Subcutaneous abdominal adipose tissue (tissue), 5 donors: ENCODE measurements at regions not wholly inside any gene's neighbourhood (a gene's known extent, or its start where the extent isn't known, plus 50 kb on each side); places are given as distances from the start of the nearest gene placed in this dataset.
"Not testable (repeated sequence)": the region's sequence is repeated elsewhere in the genome, so short reads cannot be mapped to it uniquely, and the experiment has no call there.

Experiments
- H3K27ac ChIP-seq: one replicate; pipeline ENCODE4 v1.7.0; 2013; ENCODE audit warnings: low read depth, mild to moderate bottlenecking, inconsistent platforms, low read length, moderate library complexity
- H3K27me3 ChIP-seq, 5 donors: one replicate each; pipeline ENCODE4 v1.7.0; 2013; ENCODE audit warnings: low read length in 5 of 5, inconsistent platforms in 1 of 5; ENCODE audit not compliant: control insufficient read depth in 5 of 5, insufficient read depth in 4 of 5
- H3K36me3 ChIP-seq, 5 donors: one replicate each; pipeline ENCODE4 v1.7.0; 2013; ENCODE audit warnings: low read length in 5 of 5; ENCODE audit not compliant: control insufficient read depth in 5 of 5, insufficient read depth in 5 of 5
- H3K4me1 ChIP-seq, 5 donors: one replicate each; pipeline ENCODE4 v1.7.0; 2013; ENCODE audit warnings: low read length in 5 of 5, mild to moderate bottlenecking in 3 of 5, moderate library complexity in 1 of 5; ENCODE audit not compliant: control insufficient read depth in 5 of 5, insufficient read depth in 5 of 5
- H3K4me3 ChIP-seq, 5 donors: one replicate each; pipeline ENCODE4 v1.7.0; 2013; ENCODE audit warnings: low read length in 5 of 5, low read depth in 1 of 5
- H3K9ac ChIP-seq, 5 donors: one replicate each; pipeline ENCODE4 v1.7.0; 2013; ENCODE audit warnings: low read length in 5 of 5, mild to moderate bottlenecking in 4 of 5, moderate library complexity in 3 of 5
- H3K9me3 ChIP-seq, 5 donors: one replicate each; pipeline ENCODE4 v1.7.0; 2013; ENCODE audit warnings: low read length in 5 of 5; ENCODE audit not compliant: control insufficient read depth in 5 of 5
- donor health status: healthy.
- donor health status: healthy.
- donor health status: healthy.
- donor health status: healthy.
- donor health status: healthy.

DNA sequence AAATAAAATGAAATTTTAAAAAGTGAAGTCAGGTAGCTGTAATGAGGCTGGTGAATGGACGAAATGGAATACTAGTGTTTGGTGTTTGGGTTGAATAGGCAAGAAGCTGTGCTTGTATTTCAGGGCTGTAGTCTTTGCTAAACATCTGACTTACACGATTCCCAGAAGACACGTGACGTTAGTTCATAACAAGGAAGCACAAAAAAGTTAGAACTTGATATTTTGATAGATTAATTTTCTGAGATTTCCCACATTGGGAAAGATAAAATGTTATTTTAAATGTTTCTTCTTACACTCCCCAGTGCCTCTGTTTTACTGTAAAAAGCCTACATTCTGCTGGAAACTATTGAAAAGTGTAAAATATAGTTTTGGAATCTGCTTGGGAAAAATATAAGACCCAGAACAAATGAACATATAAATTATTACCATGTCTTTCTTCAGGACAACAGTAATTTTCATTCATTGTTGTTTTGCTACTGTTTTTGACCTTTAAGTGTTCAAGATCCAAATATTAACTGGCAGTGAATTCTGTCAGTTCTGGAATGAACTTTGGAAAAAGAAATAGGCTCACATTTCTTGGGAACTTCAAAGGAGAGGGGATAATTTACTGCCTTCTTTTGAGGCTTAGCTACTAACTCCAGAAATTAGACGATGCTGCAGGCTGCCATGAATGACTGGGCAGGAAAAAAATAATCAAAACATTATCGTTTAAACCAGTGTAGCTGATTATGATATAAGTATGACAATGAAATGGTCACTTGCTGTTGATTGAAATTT lies 241.3 kb downstream of the SLITRK6 start:
- H3K36me3 ChIP-seq: no peaks in the 10 kb centered on the region
- peaks cover 0 to 9% (median 0%) of the 10 kb centered on the region in 5 donors for H3K4me1 ChIP-seq
- no peak overlapping the region for H3K9ac ChIP-seq
- H3K9me3 ChIP-seq: no peaks in the 10 kb centered on the region
- no peak overlapping the region for H3K4me3 ChIP-seq
- no peaks in the 10 kb centered on the region for H3K27me3 ChIP-seq
- H3K27ac ChIP-seq: no peak overlapping the region

DNA sequence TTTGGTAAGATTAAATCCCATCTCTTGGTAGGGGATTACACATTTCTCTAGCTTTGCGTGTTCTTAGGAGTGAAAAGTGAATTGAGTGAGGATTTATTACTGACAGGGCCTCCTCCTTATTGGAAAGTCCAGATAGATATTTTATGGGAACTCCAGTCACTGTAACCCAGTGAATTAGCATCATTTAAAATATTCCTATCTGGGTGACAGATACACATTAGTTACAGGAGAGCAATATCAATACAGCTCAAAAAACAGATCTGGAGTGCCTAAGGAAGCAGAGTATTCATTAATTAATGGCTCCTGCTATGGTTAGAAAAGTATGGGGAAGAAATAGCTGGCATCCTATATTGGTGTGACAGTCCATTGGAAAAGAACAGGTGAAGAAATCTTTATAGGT lies 248.2 kb downstream of the SLITRK6 start:
- Histone ChIP-seq H3K36me3 (no peaks in the 10 kb centered on the region), H3K9me3 (peaks cover 0 to 9% (median 2%) of the 10 kb centered on the region in 5 donors), H3K9ac (no peak overlapping the region), H3K27me3 (no peaks in the 10 kb centered on the region), H3K4me3 (no peak overlapping the region), H3K27ac (no peak overlapping the region), H3K4me1 (no peaks in the 10 kb centered on the region)

DNA sequence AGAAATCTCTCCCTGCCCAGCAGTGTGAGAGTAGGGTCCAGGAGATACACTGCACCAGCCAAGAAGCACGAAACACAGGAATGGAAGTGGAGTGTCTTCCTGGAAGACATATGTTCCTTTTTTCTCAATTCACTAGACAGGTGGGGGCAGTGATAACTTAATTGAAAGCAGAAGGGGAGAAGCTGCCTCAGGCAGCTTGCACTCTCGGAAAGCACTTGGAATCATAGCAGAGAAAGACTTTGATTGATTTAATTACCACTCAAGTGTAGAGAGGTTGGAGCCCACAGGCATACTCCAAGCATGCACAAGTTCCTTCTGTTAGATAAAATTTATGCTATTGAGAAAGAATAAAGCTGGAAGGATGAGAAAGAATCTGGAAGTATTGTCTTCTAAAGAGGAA lies 249.4 kb downstream of the SLITRK6 start:
- Histone ChIP-seq H3K36me3 (no peaks in the 10 kb centered on the region), H3K9me3 (peaks cover 2 to 9% (median 2%) of the 10 kb centered on the region in 5 donors), H3K4me3 (no peak overlapping the region), H3K9ac (no peak overlapping the region), H3K27me3 (no peaks in the 10 kb centered on the region), H3K27ac (no peak overlapping the region), H3K4me1 (no peaks in the 10 kb centered on the region)

DNA sequence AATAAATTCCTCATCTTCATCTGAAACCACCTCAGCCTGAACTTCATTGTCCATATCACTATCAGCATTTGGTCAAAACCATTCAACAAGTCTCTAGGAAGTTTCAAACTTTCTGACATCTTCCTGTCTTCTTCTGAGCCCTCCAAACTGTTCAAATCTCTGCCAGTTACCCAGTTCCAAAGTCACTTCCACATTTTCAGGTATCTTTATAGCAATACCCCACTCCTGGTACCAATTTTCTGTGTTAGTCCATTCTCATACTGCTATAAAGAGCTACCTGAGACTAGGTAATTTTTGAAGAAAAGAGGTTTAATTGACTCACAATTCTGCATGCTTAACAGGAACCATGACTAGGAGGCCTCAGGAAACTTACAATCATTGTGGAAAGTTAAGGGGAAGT lies 250.4 kb downstream of the SLITRK6 start:
- H3K27ac ChIP-seq, H3K27me3 ChIP-seq, H3K36me3 ChIP-seq, H3K4me3 ChIP-seq, H3K9me3 ChIP-seq, H3K4me1 ChIP-seq, H3K9ac ChIP-seq: not testable (repeated sequence)

DNA sequence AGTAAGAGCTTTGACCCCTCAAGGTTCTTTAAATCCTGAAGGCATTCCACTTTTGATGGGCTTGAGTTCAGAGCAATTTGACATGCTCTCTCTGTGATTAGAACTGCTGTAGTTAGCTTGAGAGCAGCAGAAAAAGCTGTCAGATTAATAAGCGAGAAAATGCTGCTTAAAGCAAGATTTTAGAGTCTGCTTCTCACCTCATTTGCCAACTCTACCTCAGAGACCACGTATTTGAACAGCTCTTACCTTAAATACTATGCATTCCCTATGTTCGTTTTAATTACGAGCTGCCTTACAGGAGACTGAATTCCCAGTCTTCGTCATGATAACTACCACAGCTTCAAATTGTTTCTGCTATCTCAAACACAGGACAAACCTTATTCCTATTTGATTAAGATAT lies 253.4 kb downstream of the SLITRK6 start:
- Histone ChIP-seq H3K4me1 (no peaks in the 10 kb centered on the region), H3K27ac (no peak overlapping the region), H3K36me3 (no peaks in the 10 kb centered on the region), H3K9me3 (peaks cover 2 to 9% (median 2%) of the 10 kb centered on the region in 5 donors), H3K9ac (no peak overlapping the region), H3K4me3 (no peak overlapping the region), H3K27me3 (no peaks in the 10 kb centered on the region)

DNA sequence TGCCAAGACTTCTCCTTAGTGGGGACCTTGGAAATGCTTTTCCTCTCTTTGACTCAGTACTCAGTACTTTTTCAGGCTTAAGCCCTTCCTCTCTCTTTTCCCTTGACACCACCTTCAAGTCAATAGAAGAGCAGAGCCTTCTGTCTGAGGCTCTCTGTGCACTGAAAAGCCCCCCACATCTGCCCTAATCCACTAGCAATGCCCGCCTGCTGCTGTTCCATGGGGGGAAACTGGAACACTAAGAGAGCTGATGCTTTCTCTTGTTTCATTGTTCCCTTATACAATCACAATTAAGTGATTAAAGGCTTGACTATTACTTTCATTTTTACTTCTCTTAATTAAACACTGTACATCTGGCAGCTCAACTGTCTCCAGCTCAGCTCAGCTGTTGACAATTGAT lies 254.5 kb downstream of the SLITRK6 start:
- Histone ChIP-seq H3K27ac (no peak overlapping the region), H3K36me3 (no peaks in the 10 kb centered on the region), H3K9me3 (peaks cover 2 to 9% (median 2%) of the 10 kb centered on the region in 5 donors), H3K9ac (no peak overlapping the region), H3K27me3 (no peaks in the 10 kb centered on the region), H3K4me3 (no peak overlapping the region), H3K4me1 (no peaks in the 10 kb centered on the region)

DNA sequence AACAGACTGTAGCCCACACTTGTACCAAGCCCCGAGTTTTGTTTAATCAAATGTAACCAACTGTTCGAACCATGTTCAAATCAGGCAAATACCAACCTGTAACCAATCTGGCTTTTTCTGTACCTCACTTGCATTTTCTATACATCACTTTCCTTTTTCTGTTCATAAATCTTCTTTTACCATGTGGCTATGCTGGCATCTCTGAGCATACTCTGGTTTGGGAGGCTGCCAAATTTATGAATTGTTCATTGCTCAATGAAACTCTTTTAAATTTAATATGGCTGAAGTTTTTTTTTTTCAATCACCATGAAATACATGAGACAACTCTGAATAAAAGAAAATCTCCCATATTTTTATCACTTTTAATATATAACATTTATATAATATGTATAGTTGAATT lies 256.1 kb downstream of the SLITRK6 start:
- no peak overlapping the region for H3K9ac ChIP-seq
- no peak overlapping the region for H3K27ac ChIP-seq
- no peaks in the 10 kb centered on the region for H3K36me3 ChIP-seq
- H3K4me3 ChIP-seq: no peak overlapping the region
- no peaks in the 10 kb centered on the region for H3K27me3 ChIP-seq
- H3K9me3 ChIP-seq: peaks cover 0 to 2% (median 0%) of the 10 kb centered on the region in 5 donors
- no peaks in the 10 kb centered on the region for H3K4me1 ChIP-seq

DNA sequence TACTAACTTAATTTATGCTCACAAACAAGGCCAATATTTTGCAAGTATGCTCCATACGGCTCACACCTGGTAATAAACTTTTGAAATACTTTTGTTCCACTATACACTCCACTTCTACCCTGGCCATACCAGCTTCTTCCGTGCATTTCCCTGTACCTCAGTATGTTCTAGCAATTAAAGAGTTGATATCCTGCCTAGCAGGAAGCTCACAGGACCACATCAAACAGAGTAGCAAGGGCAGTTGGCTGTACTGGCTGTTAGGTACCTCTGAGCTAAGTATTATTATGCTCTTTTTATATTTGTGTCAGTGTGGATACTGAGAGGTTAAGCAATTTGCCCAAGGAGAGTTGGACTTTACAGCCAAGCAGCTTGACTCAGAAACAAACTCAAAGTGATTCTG lies 257.7 kb downstream of the SLITRK6 start:
- no peaks in the 10 kb centered on the region for H3K4me1 ChIP-seq
- no peaks in the 10 kb centered on the region for H3K36me3 ChIP-seq
- H3K4me3 ChIP-seq: no peak overlapping the region
- H3K9ac ChIP-seq: no peak overlapping the region
- peaks cover 0 to 2% (median 0%) of the 10 kb centered on the region in 5 donors for H3K9me3 ChIP-seq
- H3K27me3 ChIP-seq: no peaks in the 10 kb centered on the region
- H3K27ac ChIP-seq: no peak overlapping the region

DNA sequence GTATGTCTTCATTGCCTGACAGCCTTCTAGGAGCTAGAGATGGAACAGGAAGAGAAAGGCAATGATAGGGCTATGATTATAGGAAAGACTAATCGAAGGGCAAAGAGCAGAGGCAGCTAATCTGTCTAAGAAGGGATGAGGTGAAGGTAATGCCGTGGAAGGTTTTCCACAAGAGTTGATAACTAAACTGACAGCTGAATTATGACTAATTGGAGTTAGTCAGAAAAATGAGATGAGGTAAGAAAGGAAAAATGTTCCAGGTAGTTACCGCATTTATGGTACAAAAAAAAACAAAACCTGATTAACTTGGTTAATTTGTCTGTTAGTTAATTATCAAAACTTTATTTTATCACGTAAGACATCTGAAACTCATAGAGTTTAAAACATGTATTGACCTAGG lies 260.3 kb downstream of the SLITRK6 start:
- no peaks in the 10 kb centered on the region for H3K4me1 ChIP-seq
- no peaks in the 10 kb centered on the region for H3K9me3 ChIP-seq
- H3K27me3 ChIP-seq: no peaks in the 10 kb centered on the region
- H3K36me3 ChIP-seq: no peaks in the 10 kb centered on the region
- H3K9ac ChIP-seq: no peak overlapping the region
- H3K4me3 ChIP-seq: no peak overlapping the region
- no peak overlapping the region for H3K27ac ChIP-seq

DNA sequence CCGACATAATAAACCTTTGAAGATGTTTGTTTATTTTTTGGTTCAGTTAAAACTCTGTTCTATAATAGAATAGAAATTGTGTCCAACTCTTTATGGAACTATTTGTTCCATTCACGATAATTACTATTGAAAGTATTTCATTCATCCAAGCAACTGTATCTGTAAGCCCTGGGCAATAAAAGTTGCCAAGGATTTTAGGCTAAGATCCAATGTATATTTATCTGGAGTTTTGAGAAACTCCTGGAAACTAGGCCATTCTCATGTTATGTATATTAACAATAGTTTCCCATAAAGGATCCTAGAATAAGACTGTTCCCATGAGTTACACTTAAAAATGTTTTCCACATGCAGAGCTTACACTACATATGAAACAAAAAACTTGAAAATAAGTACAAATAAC lies 261.6 kb downstream of the SLITRK6 start:
- Histone ChIP-seq H3K9ac (no peak overlapping the region), H3K27me3 (no peaks in the 10 kb centered on the region), H3K27ac (no peak overlapping the region), H3K9me3 (no peaks in the 10 kb centered on the region), H3K4me1 (no peaks in the 10 kb centered on the region), H3K4me3 (no peak overlapping the region), H3K36me3 (no peaks in the 10 kb centered on the region)
